ENCODE measurements at regions not wholly inside any gene's neighbourhood (a gene's known extent, or its start where the extent isn't known, plus 50 kb on each side); places are given as distances from the start of the nearest gene placed in this dataset.

DNA sequence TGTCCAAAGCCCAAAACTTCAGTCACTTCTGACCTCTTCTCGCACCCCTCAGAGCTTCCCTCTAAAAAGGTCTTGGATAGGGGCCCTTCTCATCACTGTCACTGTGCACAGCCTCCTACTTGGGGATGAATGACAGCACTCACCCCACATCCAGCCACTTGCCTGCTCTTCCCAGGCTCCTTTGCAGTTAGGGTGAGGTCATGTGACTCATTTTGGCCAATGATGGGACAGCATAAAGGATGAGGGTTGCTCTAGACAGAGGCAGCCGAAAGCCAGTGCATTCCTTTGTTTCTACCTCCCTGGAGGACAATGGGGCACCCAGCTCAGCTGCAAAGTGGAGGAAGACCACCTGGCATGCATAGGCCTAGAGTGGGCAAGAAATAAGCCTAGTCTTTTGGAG is 1413.3 kb downstream of the TBC1D22A start:
- Histone ChIP-seq H3K27ac (ENCODE audit: insufficient read depth, low read length) (no peak overlapping the region), H3K79me1 (ENCODE audit: low read depth in 1 of 2, low read length in 2 of 2) (no peaks in the 10 kb centered on the region), H3K4me3 (ENCODE audit: insufficient read depth, low read depth, low read length) (no peak overlapping the region), H2AK9ac (replicated peaks; ENCODE audit: low read depth, low read length, poor library complexity) (no peak overlapping the region), H3K36me3 (ENCODE audit: control insufficient read depth, insufficient read depth, low read length) (no peaks in the 10 kb centered on the region), H4K20me1 (ENCODE audit: insufficient read depth, low read length) (no peaks in the 10 kb centered on the region), H2AFZ (replicated peaks; ENCODE audit: low read length, poor library complexity) (no peak overlapping the region), H3K9ac (ENCODE audit: low read depth, low read length) (no peak overlapping the region), H4K5ac (ENCODE audit: low read depth, low read length) (no peak overlapping the region), H3K4ac (ENCODE audit: low read depth, low read length) (no peak overlapping the region), H3K9me3 (ENCODE audit: control insufficient read depth, insufficient read depth, low read length) (peaks cover 52% of the 10 kb centered on the region), H2BK15ac (ENCODE audit: low read depth, low read length) (no peak overlapping the region), H3K23ac (ENCODE audit: low read depth, low read length) (no peak overlapping the region), H2BK5ac (ENCODE audit: low read depth, low read length, poor library complexity, severe bottlenecking) (no peak overlapping the region), H3K9me1 (ENCODE audit: insufficient read depth, low read length) (no peaks in the 10 kb centered on the region), H3K27me3 (ENCODE audit: control insufficient read depth, insufficient read depth, low read length) (no peaks in the 10 kb centered on the region), H3K4me2 (ENCODE audit: low read depth, low read length) (no peak overlapping the region), H2AK5ac (ENCODE audit: low read depth, low read length) (no peak overlapping the region), H3K14ac (replicated peaks; ENCODE audit: low read depth, low read length) (no peak overlapping the region), H3K18ac (ENCODE audit: low read depth, low read length) (no peak overlapping the region), H3K56ac (ENCODE audit: extremely low read depth, insufficient read depth, low read length) (no peak overlapping the region), H2BK120ac (ENCODE audit: low read depth, low read length) (no peak overlapping the region), H4K91ac (ENCODE audit: insufficient read depth, low read depth, low read length) (no peak overlapping the region), H4K8ac (ENCODE audit: low read depth in 2 of 2, low read length in 2 of 2) (no peak overlapping the region), H2BK20ac (ENCODE audit: low read depth, low read length) (no peak overlapping the region), H3K4me1 (ENCODE audit: control insufficient read depth, insufficient read depth, low read length) (no peaks in the 10 kb centered on the region)
- BruUV-seq (replicated peaks): no TSS peak
- TF ChIP-seq RAD21 (IDR thresholded peaks at IDR 0.05; ENCODE audit: low read length) (no peak), NFE2L2 (IDR thresholded peaks at IDR 0.05; ENCODE audit: low read depth, low read length) (no peak), RFX5 (IDR thresholded peaks at IDR 0.05; ENCODE audit: low read depth, low read length) (no peak), CEBPB (IDR thresholded peaks at IDR 0.05; ENCODE audit: low read depth, low read length) (no peak), RCOR1 (IDR thresholded peaks at IDR 0.05; ENCODE audit: insufficient replicate concordance, low read length) (no peak), SMC3 (IDR thresholded peaks at IDR 0.05; ENCODE audit: low read depth, low read length) (no peak), FOS (IDR thresholded peaks at IDR 0.05; ENCODE audit: low read depth, low read length) (no peak), MAFK (IDR thresholded peaks at IDR 0.05; ENCODE audit: low read depth, low read length) (no peak), CHD1 (IDR thresholded peaks at IDR 0.05; ENCODE audit: low read depth, low read length) (no peak), BHLHE40 (IDR thresholded peaks at IDR 0.05; ENCODE audit: low read depth, low read length) (no peak), MXI1 (IDR thresholded peaks at IDR 0.05; ENCODE audit: borderline replicate concordance, low read depth, low read length) (no peak), POLR2A (IDR thresholded peaks at IDR 0.05; ENCODE audit: low read depth, low read length) (no peak), MAZ (IDR thresholded peaks at IDR 0.05; ENCODE audit: borderline replicate concordance, low read depth, low read length) (no peak)
- TF ChIP-seq, protein P1, sequence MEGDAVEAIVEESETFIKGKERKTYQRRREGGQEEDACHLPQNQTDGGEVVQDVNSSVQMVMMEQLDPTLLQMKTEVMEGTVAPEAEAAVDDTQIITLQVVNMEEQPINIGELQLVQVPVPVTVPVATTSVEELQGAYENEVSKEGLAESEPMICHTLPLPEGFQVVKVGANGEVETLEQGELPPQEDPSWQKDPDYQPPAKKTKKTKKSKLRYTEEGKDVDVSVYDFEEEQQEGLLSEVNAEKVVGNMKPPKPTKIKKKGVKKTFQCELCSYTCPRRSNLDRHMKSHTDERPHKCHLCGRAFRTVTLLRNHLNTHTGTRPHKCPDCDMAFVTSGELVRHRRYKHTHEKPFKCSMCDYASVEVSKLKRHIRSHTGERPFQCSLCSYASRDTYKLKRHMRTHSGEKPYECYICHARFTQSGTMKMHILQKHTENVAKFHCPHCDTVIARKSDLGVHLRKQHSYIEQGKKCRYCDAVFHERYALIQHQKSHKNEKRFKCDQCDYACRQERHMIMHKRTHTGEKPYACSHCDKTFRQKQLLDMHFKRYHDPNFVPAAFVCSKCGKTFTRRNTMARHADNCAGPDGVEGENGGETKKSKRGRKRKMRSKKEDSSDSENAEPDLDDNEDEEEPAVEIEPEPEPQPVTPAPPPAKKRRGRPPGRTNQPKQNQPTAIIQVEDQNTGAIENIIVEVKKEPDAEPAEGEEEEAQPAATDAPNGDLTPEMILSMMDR (conservative IDR thresholded peaks at IDR 0.05; ENCODE audit: low read depth, low read length): no peak
- TF ChIP-seq, protein P2, sequence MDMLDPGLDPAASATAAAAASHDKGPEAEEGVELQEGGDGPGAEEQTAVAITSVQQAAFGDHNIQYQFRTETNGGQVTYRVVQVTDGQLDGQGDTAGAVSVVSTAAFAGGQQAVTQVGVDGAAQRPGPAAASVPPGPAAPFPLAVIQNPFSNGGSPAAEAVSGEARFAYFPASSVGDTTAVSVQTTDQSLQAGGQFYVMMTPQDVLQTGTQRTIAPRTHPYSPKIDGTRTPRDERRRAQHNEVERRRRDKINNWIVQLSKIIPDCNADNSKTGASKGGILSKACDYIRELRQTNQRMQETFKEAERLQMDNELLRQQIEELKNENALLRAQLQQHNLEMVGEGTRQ (IDR thresholded peaks at IDR 0.05; ENCODE audit: low read depth, low read length): no peak
- TF ChIP-seq, protein P3, sequence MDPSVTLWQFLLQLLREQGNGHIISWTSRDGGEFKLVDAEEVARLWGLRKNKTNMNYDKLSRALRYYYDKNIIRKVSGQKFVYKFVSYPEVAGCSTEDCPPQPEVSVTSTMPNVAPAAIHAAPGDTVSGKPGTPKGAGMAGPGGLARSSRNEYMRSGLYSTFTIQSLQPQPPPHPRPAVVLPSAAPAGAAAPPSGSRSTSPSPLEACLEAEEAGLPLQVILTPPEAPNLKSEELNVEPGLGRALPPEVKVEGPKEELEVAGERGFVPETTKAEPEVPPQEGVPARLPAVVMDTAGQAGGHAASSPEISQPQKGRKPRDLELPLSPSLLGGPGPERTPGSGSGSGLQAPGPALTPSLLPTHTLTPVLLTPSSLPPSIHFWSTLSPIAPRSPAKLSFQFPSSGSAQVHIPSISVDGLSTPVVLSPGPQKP (IDR thresholded peaks at IDR 0.05; ENCODE audit: borderline replicate concordance, low read depth, low read length): no peak
- POLR2A ChIA-PET (ENCODE audit: unreplicated experiment): no interaction called here
- CTCF ChIA-PET: no interaction called here
- in situ Hi-C loops (cut with MboI; ENCODE audit: low sequenced_read_pairs): no loop called here
- DNase-seq (no peak), ATAC-seq (ENCODE audit: low read depth) (no peak)
- dilution Hi-C loops (cut with HindIII; ENCODE audit: low sequenced_read_pairs, unreplicated experiment): no loop called here
- intact Hi-C loops (cut with micrococcal nuclease): no loop called here
- 0% methylated on average over 1 of the region's 2 CpGs; no CpG with 5 or more reads in 1 of the 2 experiments for WGBS, 2 experiments (ENCODE audit: extremely low coverage in 2 of 2, insufficient read length in 1 of 2)

Data from IMR-90 (cell line).